ENCODE measurements at regions not wholly inside any gene's neighbourhood (a gene's known extent, or its start where the extent isn't known, plus 50 kb on each side); places are given as distances from the start of the nearest gene placed in this dataset.

DNA sequence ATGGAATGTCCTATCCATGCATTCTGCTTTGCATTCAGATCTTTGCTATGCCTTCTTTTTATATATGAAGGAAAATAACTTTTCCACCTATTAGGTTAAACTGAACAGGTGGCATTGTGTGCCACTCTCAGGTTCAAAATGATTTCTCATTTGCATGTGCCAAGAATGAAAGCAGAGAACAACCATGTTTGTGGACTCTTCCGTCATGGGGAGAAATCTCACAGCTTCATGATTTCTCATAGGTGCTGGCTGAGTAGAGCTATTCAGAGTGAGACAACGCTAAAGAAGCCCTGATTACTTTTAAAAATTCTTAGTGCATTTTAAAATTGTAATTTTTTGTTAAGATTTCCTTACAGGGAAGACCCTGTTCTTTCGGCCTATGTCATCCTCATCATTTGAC lies 472.1 kb downstream of the RASEF start:
- DNase-seq (ENCODE audit: low spot score): no peak
- Histone ChIP-seq H2AFZ (replicated peaks) (no peak overlapping the region), H3F3A (ENCODE audit: low read depth) (no peaks in the 10 kb centered on the region), H3K4me1 (no peaks in the 10 kb centered on the region), H4K20me1 (ENCODE audit: low read depth) (no peaks in the 10 kb centered on the region), H3K9ac (no peak overlapping the region), H3K79me2 (ENCODE audit: low read depth) (no peaks in the 10 kb centered on the region), H3K27ac (no peak overlapping the region), H3K4me2 (no peak overlapping the region), H3K27me3 (no peaks in the 10 kb centered on the region), H3K4me3 (no peak overlapping the region), H3K36me3 (no peaks in the 10 kb centered on the region), H3K9me3 (ENCODE audit: low read depth) (no peaks in the 10 kb centered on the region)
- Mint-ChIP-seq H3K9me3 (no peaks in the 10 kb centered on the region), H3K36me3 (no peaks in the 10 kb centered on the region), H3K4me1 (no peaks in the 10 kb centered on the region), H3K27me3 (ENCODE audit: insufficient read depth, low read depth) (no peaks in the 10 kb centered on the region), H3K4me3 (no peak overlapping the region), H3K27ac (no peak overlapping the region)
- no peak for TF ChIP-seq EZH2 (IDR thresholded peaks at IDR 0.05)
- TF ChIP-seq, protein P1, sequence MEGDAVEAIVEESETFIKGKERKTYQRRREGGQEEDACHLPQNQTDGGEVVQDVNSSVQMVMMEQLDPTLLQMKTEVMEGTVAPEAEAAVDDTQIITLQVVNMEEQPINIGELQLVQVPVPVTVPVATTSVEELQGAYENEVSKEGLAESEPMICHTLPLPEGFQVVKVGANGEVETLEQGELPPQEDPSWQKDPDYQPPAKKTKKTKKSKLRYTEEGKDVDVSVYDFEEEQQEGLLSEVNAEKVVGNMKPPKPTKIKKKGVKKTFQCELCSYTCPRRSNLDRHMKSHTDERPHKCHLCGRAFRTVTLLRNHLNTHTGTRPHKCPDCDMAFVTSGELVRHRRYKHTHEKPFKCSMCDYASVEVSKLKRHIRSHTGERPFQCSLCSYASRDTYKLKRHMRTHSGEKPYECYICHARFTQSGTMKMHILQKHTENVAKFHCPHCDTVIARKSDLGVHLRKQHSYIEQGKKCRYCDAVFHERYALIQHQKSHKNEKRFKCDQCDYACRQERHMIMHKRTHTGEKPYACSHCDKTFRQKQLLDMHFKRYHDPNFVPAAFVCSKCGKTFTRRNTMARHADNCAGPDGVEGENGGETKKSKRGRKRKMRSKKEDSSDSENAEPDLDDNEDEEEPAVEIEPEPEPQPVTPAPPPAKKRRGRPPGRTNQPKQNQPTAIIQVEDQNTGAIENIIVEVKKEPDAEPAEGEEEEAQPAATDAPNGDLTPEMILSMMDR (IDR thresholded peaks at IDR 0.05): no peak
- no peak for TF ChIP-seq EZH2phosphoT487 (IDR thresholded peaks at IDR 0.05)

DNA sequence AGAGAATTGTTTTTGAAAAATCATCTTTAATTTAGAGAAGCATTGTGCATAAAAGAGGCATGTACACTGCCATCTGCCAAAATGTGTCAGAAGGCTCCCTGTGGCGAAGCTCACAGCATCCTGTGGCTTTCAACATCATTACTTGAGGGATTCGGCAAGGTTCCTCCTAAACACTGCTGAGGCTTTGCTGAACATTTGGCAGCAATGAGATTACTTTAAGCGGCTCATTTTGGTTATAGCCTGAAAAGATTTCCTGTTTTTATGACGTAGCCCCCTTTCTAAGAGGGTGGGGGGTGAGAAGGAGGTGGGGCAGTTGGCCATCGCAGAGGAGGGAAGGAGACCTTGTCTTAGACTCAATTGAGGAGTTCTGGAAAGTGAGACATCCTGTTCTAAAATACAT lies 469.4 kb downstream of the RASEF start:
- Mint-ChIP-seq H3K4me1 (no peaks in the 10 kb centered on the region), H3K27me3 (ENCODE audit: insufficient read depth, low read depth) (no peaks in the 10 kb centered on the region), H3K9me3 (no peaks in the 10 kb centered on the region), H3K27ac (no peak overlapping the region), H3K4me3 (no peak overlapping the region), H3K36me3 (no peaks in the 10 kb centered on the region)
- H3K79me2 ChIP-seq (ENCODE audit: low read depth): no peaks in the 10 kb centered on the region
- H4K20me1 ChIP-seq (ENCODE audit: low read depth): no peaks in the 10 kb centered on the region
- DNase-seq (ENCODE audit: low spot score): no peak
- H2AFZ ChIP-seq (replicated peaks): no peak overlapping the region
- H3K4me2 ChIP-seq: no peak overlapping the region
- H3K9me3 ChIP-seq (ENCODE audit: low read depth): no peaks in the 10 kb centered on the region
- H3K9ac ChIP-seq: no peak overlapping the region
- no peak overlapping the region for H3K27ac ChIP-seq
- no peaks in the 10 kb centered on the region for H3K4me1 ChIP-seq
- no peak for TF ChIP-seq EZH2 (IDR thresholded peaks at IDR 0.05)
- no peak for TF ChIP-seq EZH2phosphoT487 (IDR thresholded peaks at IDR 0.05)
- TF ChIP-seq, protein P1 (IDR thresholded peaks at IDR 0.05): no peak
- H3F3A ChIP-seq (ENCODE audit: low read depth): no peaks in the 10 kb centered on the region
- no peaks in the 10 kb centered on the region for H3K27me3 ChIP-seq
- H3K4me3 ChIP-seq: no peak overlapping the region
- no peaks in the 10 kb centered on the region for H3K36me3 ChIP-seq

DNA sequence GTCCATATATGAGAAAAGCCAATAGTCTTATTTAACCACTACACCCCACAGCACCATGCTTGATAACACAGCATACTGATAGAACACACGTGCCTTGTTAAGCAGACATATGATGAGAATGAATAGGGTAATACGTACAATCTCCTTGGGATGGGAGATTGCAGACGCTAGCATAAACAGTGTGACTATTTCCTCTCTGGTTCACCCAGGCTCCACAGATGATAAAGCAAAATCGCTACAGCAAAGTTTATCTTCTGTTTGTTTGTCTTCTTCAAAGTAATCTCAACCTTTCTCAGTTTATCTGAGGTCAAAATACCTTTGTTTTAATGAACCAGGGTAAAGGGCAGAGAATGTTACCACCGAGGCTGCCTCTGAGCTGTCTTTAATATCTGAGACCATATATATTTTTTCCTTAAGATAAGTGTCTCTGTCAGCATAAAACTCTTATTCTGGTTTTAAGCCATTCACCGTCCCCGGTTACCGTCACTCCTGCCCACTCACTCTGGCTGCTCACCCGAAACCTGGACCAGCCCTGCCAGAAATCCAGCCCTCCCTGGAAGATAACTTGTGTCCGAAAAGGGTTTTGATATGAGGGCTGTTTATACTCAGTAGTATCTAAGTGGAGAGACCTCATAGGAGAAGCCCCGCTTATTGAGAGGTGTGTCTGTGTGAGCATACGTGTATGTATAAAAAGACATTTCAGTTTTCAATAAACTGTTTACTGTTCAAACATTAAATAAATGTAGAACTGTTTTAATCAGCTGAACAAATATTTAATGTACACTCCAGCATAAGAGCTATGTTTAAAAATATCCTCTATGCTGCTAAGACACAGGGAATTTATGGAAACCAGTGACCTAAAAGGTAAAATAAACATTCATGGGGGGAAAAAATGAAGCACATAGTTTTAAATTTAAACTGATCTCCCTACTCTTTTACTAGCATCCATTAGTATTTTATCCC lies 465.4 kb downstream of the RASEF start:
- no peak overlapping the region for H3K27ac ChIP-seq
- Mint-ChIP-seq H3K4me1 (peaks cover 11% of the 10 kb centered on the region), H3K4me3 (no peak overlapping the region), H3K9me3 (no peaks in the 10 kb centered on the region), H3K36me3 (no peaks in the 10 kb centered on the region), H3K27me3 (ENCODE audit: insufficient read depth, low read depth) (no peaks in the 10 kb centered on the region), H3K27ac (no peak overlapping the region)
- H3F3A ChIP-seq (ENCODE audit: low read depth): no peaks in the 10 kb centered on the region
- no peaks in the 10 kb centered on the region for H3K79me2 ChIP-seq (ENCODE audit: low read depth)
- no peak for DNase-seq (ENCODE audit: low spot score)
- no peak for TF ChIP-seq EZH2phosphoT487 (IDR thresholded peaks at IDR 0.05)
- TF ChIP-seq, protein P1 (IDR thresholded peaks at IDR 0.05): no peak
- no peak for TF ChIP-seq EZH2 (IDR thresholded peaks at IDR 0.05)
- peaks cover 7% of the 10 kb centered on the region for H3K4me1 ChIP-seq
- H3K4me2 ChIP-seq: no peak overlapping the region
- no peaks in the 10 kb centered on the region for H3K36me3 ChIP-seq
- no peak overlapping the region for H3K9ac ChIP-seq
- no peaks in the 10 kb centered on the region for H3K9me3 ChIP-seq (ENCODE audit: low read depth)
- H3K4me3 ChIP-seq: no peak overlapping the region
- no peak overlapping the region for H2AFZ ChIP-seq (replicated peaks)
- no peaks in the 10 kb centered on the region for H3K27me3 ChIP-seq
- H4K20me1 ChIP-seq (ENCODE audit: low read depth): no peaks in the 10 kb centered on the region
